Fibroblast of lung (primary cell): ENCODE measurements at regions not wholly inside any gene's neighbourhood (a gene's known extent, or its start where the extent isn't known, plus 50 kb on each side); places are given as distances from the start of the nearest gene placed in this dataset.

Source experiments
- DNase-seq, 2 donors: peaks; one replicate each; pipeline versions ENCODE4 v3.0.0 to v3.0.0-alpha.2; 2010; ENCODE audit warnings: low read depth in 2 of 2
- H2AFZ ChIP-seq: 2 replicates; pipeline ENCODE4 v1.5.1; 2012; ENCODE audit warnings: low read length, control low read depth, inconsistent platforms
- H3K27ac ChIP-seq: 2 replicates; pipeline ENCODE4 v1.5.1; 2011; ENCODE audit warnings: low read length, control low read depth; ENCODE audit not compliant: insufficient read depth
- H3K27me3 ChIP-seq: 2 replicates; pipeline ENCODE4 v1.5.1; 2011; ENCODE audit warnings: mild to moderate bottlenecking, low read length; ENCODE audit not compliant: control insufficient read depth, insufficient read depth
- H3K36me3 ChIP-seq: 2 replicates; pipeline ENCODE4 v1.5.1; 2011; ENCODE audit warnings: low read length; ENCODE audit not compliant: control insufficient read depth, insufficient read depth
- H3K4me1 ChIP-seq: 2 replicates; pipeline ENCODE4 v1.5.1; 2011; ENCODE audit warnings: low read length; ENCODE audit not compliant: control insufficient read depth, insufficient read depth; ENCODE audit errors: extremely low read depth
- H3K4me2 ChIP-seq: 2 replicates; pipeline ENCODE4 v1.5.1; 2011; ENCODE audit warnings: low read length, control low read depth; ENCODE audit not compliant: insufficient read depth; ENCODE audit errors: extremely low read depth
- H3K4me3 ChIP-seq, 4 experiments: fragments of 200-600 bp in 1 of 4; sonication (generic) in 1 of 4; replicated peaks in 1 of 4; 2 replicates each; pipeline ENCODE4 v1.5.1; 2011 to 2016; ENCODE audit warnings: low read length in 4 of 4, low read depth in 3 of 4, mild to moderate bottlenecking in 3 of 4, control low read depth in 2 of 4, inconsistent platforms in 1 of 4, mixed read lengths in 1 of 4; ENCODE audit not compliant: insufficient read depth in 1 of 4; ENCODE audit errors: control extremely low read depth in 1 of 4
- H3K79me2 ChIP-seq: 2 replicates; pipeline ENCODE4 v1.5.1; 2012; ENCODE audit warnings: mild to moderate bottlenecking, low read length, inconsistent platforms; ENCODE audit not compliant: control insufficient read depth, insufficient read depth
- H3K9ac ChIP-seq: 2 replicates; pipeline ENCODE4 v1.5.1; 2011; ENCODE audit warnings: mild to moderate bottlenecking, low read length, control low read depth; ENCODE audit not compliant: insufficient read depth
- H3K9me3 ChIP-seq: 2 replicates; pipeline ENCODE4 v1.5.1; 2012; ENCODE audit warnings: low read depth, low read length; ENCODE audit not compliant: control insufficient read depth, insufficient read depth
- H4K20me1 ChIP-seq: 2 replicates; pipeline ENCODE4 v1.5.1; 2011; ENCODE audit warnings: low read length; ENCODE audit not compliant: control insufficient read depth, insufficient read depth; ENCODE audit errors: extremely low read depth
- CTCF ChIP-seq, 2 donors: IDR thresholded peaks in 1 of 2; conservative IDR thresholded peaks in 1 of 2; 1 replicate in 1 of 2; 2 replicates in 1 of 2; pipeline ENCODE4 v1.5.1; 2011 to 2012; ENCODE audit warnings: low read length in 2 of 2, control low read depth in 1 of 2, inconsistent platforms in 1 of 2, low read depth in 1 of 2, mild to moderate bottlenecking in 1 of 2
- EZH2 ChIP-seq: IDR thresholded peaks from 2 replicates; pipeline ENCODE4 v1.5.1; 2012; ENCODE audit warnings: low read length, control low read depth, mild to moderate bottlenecking; ENCODE audit errors: missing control alignments

- TF ChIP-seq CTCF (conservative IDR thresholded peaks at IDR 0.05 in 1 of 2, IDR thresholded peaks at IDR 0.05 in 1 of 2; ENCODE audit: low read depth in 1 of 2, low read length in 2 of 2) (no peak), EZH2 (no peak)
- H2AFZ ChIP-seq: no peak overlapping the region
- H3K9me3 ChIP-seq: no peaks in the 10 kb centered on the region
- H4K20me1 ChIP-seq: no peaks in the 10 kb centered on the region
- no peaks in the 10 kb centered on the region for H3K27me3 ChIP-seq
- H3K79me2 ChIP-seq: no peaks in the 10 kb centered on the region
- no peak for DNase-seq
- H3K4me1 ChIP-seq: peaks cover 2% of the 10 kb centered on the region
- H3K36me3 ChIP-seq: no peaks in the 10 kb centered on the region
- no peak overlapping the region for H3K4me2 ChIP-seq
- no peak overlapping the region for H3K4me3 ChIP-seq
- no peak overlapping the region for H3K27ac ChIP-seq
- no peak overlapping the region for H3K9ac ChIP-seq
These were observed 383.9 kb upstream of the MMS22L start for GRCh38 chr6:97666889-97667288.

- no peaks in the 10 kb centered on the region for H3K79me2 ChIP-seq
- peaks cover 5% of the 10 kb centered on the region for H3K4me1 ChIP-seq
- no peak overlapping the region for H3K4me2 ChIP-seq
- H3K9ac ChIP-seq: no peak overlapping the region
- no peaks in the 10 kb centered on the region for H3K36me3 ChIP-seq
- TF ChIP-seq CTCF (conservative IDR thresholded peaks at IDR 0.05 in 1 of 2, IDR thresholded peaks at IDR 0.05 in 1 of 2; ENCODE audit: low read depth in 1 of 2, low read length in 2 of 2): no peak
- no peak for TF ChIP-seq EZH2
- no peak overlapping the region for H2AFZ ChIP-seq
- no peak overlapping the region for H3K27ac ChIP-seq
- H3K9me3 ChIP-seq: no peaks in the 10 kb centered on the region
- peak overlapping the region in 2 of 4 experiments; percentile 38 to 43 for H3K4me3 ChIP-seq
- no peaks in the 10 kb centered on the region for H4K20me1 ChIP-seq
- no peaks in the 10 kb centered on the region for H3K27me3 ChIP-seq
- peak in 1 of 2 donors; percentile 18 for DNase-seq
These were observed 385.7 kb upstream of the MMS22L start for GRCh38 chr6:97668716-97669115.

GRCh38 chr6:97669191-97670031 lies 386.4 kb upstream of the MMS22L start:
- Histone ChIP-seq H4K20me1 (no peaks in the 10 kb centered on the region), H3K36me3 (no peaks in the 10 kb centered on the region), H3K4me3 (peak overlapping the region in 3 of 4 experiments; percentile 37 to 58 (median 43)), H3K27ac (no peak overlapping the region), H3K79me2 (no peaks in the 10 kb centered on the region), H3K9ac (no peak overlapping the region), H3K4me2 (peak overlapping the region; percentile 80), H3K4me1 (peaks cover 5% of the 10 kb centered on the region), H3K9me3 (no peaks in the 10 kb centered on the region), H3K27me3 (no peaks in the 10 kb centered on the region), H2AFZ (peak overlapping the region; percentile 60)
- TF ChIP-seq EZH2: no peak
- DNase-seq: peak; percentile 28 to 49
